Neutrophil (primary cell): ENCODE measurements at regions not wholly inside any gene's neighbourhood (a gene's known extent, or its start where the extent isn't known, plus 50 kb on each side); places are given as distances from the start of the nearest gene placed in this dataset.

ENCODE experiments used
- H3K27ac ChIP-seq: fragments of 200-600 bp; sonication (generic); 2 replicates; pipeline ENCODE4 v1.5.1; 2016; ENCODE audit warnings: mild to moderate bottlenecking, moderate library complexity
- H3K27me3 ChIP-seq: fragments of 200-600 bp; sonication (generic); 2 replicates; pipeline ENCODE4 v1.6.0; 2016; ENCODE audit warnings: mild to moderate bottlenecking
- H3K36me3 ChIP-seq: fragments of 200-600 bp; sonication (generic); 2 replicates; pipeline ENCODE4 v1.5.1; 2017
- H3K4me1 ChIP-seq, 2 experiments: fragments of 200-600 bp in 1 of 2; sonication (generic) in 1 of 2; 1 replicate in 1 of 2; 2 replicates in 1 of 2; pipeline versions ENCODE4 v1.5.1 to v1.6.1; 2013 to 2016; ENCODE audit warnings: low read depth in 1 of 2, low read length in 1 of 2, mild to moderate bottlenecking in 1 of 2, moderate library complexity in 1 of 2; ENCODE audit not compliant: control insufficient read depth in 1 of 2, insufficient read depth in 1 of 2
- H3K4me3 ChIP-seq, 2 experiments: fragments of 200-600 bp in 1 of 2; sonication (generic) in 1 of 2; 1 replicate in 1 of 2; 2 replicates in 1 of 2; pipeline ENCODE4 v1.5.1; 2013 to 2016; ENCODE audit warnings: low read depth in 1 of 2, low read length in 1 of 2, mild to moderate bottlenecking in 1 of 2, moderate library complexity in 1 of 2
- H3K9me3 ChIP-seq: fragments of 200-600 bp; sonication (generic); 2 replicates; pipeline ENCODE4 v1.5.1; 2016
- CTCF ChIP-seq: fragments of 200-600 bp; sonication (generic); IDR thresholded peaks from 2 replicates; pipeline ENCODE4 v1.5.1; 2016; ENCODE audit warnings: antibody characterized with exemption

DNA sequence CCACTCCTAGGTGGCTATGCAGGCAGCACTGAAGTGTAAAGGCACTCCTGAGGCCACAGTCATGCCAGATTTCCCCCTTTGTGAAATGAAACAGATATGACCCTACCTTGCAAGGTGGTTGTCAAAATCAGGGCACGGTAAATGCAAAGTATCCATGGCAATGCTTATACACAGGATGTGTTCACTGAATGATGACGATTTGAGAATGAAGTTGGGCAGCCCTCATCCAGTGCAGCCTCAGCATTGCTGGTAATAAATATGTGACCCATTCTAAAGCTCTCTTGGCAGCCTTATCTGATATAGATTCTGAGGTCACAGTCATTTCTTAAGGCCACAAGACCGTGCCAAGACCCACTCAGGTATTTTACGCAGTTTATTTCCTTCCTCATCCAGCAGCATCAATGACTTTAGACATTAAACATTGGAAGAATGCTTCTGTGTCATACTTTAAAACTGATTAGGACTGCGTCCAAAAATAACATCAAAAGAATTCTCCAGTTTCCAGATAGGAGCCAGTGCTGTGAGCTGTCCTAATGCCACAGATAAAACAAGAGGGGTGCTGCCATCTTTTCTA, 125.5 kb upstream of the SERTAD2 start:
- H3K4me1 ChIP-seq: no peaks in the 10 kb centered on the region
- TF ChIP-seq CTCF: no peak
- no peaks in the 10 kb centered on the region for H3K27me3 ChIP-seq
- H3K4me3 ChIP-seq: no peak overlapping the region
- no peaks in the 10 kb centered on the region for H3K9me3 ChIP-seq
- H3K27ac ChIP-seq: no peak overlapping the region
- H3K36me3 ChIP-seq: no peaks in the 10 kb centered on the region

GRCh38 chr2:64780041-64780440, 126.3 kb upstream of the SERTAD2 start:
- Histone ChIP-seq H3K27me3 (no peaks in the 10 kb centered on the region), H3K36me3 (no peaks in the 10 kb centered on the region), H3K4me3 (no peak overlapping the region), H3K27ac (no peak overlapping the region), H3K4me1 (no peaks in the 10 kb centered on the region), H3K9me3 (no peaks in the 10 kb centered on the region)
- no peak for TF ChIP-seq CTCF

DNA sequence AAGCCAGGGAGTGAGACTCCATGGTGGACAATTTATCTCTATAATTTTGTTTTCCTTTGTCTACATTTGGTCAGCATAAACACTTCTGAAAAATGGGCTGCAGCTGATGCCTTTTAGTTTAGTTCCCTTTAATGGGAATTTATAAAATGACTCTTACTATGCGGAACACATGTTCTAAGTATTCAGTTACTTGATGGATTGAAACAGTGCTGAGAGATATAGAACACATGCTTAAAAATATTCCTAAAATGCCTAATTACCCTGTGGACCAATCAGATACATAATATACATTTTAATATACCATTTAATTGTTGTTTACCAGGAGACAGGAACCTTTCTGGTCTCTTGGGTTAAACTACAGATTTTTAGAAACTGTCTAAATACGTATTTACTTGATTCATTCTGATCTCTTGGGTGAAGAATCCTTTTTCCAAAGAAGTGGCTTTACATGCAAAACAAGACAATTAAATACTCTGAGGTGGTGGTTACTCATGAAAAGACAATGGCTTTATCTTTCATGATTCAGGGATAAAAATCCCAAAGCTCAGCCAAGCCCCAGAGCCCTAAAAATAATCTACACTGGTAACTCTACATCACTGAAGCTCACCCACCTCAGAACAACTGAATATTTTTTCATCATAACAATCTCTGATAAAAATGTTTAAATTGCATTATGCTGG, 128.1 kb upstream of the SERTAD2 start:
- Histone ChIP-seq H3K4me1 (no peaks in the 10 kb centered on the region), H3K4me3 (no peak overlapping the region), H3K36me3 (no peaks in the 10 kb centered on the region), H3K9me3 (no peaks in the 10 kb centered on the region), H3K27ac (no peak overlapping the region), H3K27me3 (no peaks in the 10 kb centered on the region)
- TF ChIP-seq CTCF: no peak

GRCh38 chr2:64784168-64785061, 130.7 kb upstream of the SERTAD2 start:
- TF ChIP-seq CTCF: no peak
- no peaks in the 10 kb centered on the region for H3K36me3 ChIP-seq
- H3K27ac ChIP-seq: no peak overlapping the region
- no peaks in the 10 kb centered on the region for H3K9me3 ChIP-seq
- H3K27me3 ChIP-seq: no peaks in the 10 kb centered on the region
- no peak overlapping the region for H3K4me3 ChIP-seq
- peaks cover 3 to 7% of the 10 kb centered on the region in 2 experiments for H3K4me1 ChIP-seq

GRCh38 chr2:64785245-64785644, 131.5 kb upstream of the SERTAD2 start:
- no peaks in the 10 kb centered on the region for H3K9me3 ChIP-seq
- H3K4me3 ChIP-seq: no peak overlapping the region
- no peak overlapping the region for H3K27ac ChIP-seq
- no peak for TF ChIP-seq CTCF
- peaks cover 3 to 7% of the 10 kb centered on the region in 2 experiments for H3K4me1 ChIP-seq
- no peaks in the 10 kb centered on the region for H3K36me3 ChIP-seq
- H3K27me3 ChIP-seq: no peaks in the 10 kb centered on the region
